ENCODE measurements at regions not wholly inside any gene's neighbourhood (a gene's known extent, or its start where the extent isn't known, plus 50 kb on each side); places are given as distances from the start of the nearest gene placed in this dataset.

DNA sequence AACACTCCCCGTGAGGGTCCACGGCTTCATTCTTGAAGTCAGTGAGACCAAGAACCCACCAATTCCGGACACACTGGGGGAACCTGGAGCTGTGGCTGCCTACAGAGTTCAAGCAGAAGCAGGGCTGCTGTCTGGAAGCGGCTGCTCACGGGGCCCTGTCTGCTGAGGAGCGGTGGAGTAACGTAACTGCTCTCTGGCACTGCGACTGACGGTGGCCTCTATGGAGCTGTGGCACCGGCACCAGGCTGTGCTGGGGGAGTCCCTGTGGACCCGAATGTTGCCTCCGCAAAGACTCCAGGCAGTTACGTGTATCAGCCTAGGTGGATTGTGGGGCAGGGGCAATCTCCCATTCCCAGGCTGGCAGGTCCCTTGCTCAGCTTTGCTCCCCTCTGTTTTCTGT, 703.3 kb upstream of the FRG1 start:
- H3K27ac ChIP-seq, result no peak overlapping the region
- peaks cover 0 to 9% (median 0%) of the 10 kb centered on the region in 4 donors for H3K9me3 ChIP-seq
- no peaks in the 10 kb centered on the region for H3K4me1 ChIP-seq
- H3K27me3 ChIP-seq, result no peaks in the 10 kb centered on the region
- 94% methylated on average over 13 of the region's 13 CpGs for WGBS, 2 donors
- H3K4me3 ChIP-seq, result no peak overlapping the region
- TF ChIP-seq EP300 (IDR thresholded peaks at IDR 0.05), result no peak
- no peak for TF ChIP-seq POLR2AphosphoS5 (IDR thresholded peaks at IDR 0.05)
- TF ChIP-seq POLR2A (IDR thresholded peaks at IDR 0.05), result no peak
- H3K36me3 ChIP-seq, result no peaks in the 10 kb centered on the region
- intact Hi-C loops (cut with DNase I), result no loop called here
- DNase-seq, result no peak

GRCh38 chr4:189255636-189256035, 685.0 kb upstream of the FRG1 start:
- no peak overlapping the region for H3K4me3 ChIP-seq
- H3K4me1 ChIP-seq, result no peaks in the 10 kb centered on the region
- TF ChIP-seq POLR2A (IDR thresholded peaks at IDR 0.05) (no peak), EP300 (IDR thresholded peaks at IDR 0.05) (no peak), POLR2AphosphoS5 (IDR thresholded peaks at IDR 0.05) (no peak)
- TF ChIP-seq, protein P1, sequence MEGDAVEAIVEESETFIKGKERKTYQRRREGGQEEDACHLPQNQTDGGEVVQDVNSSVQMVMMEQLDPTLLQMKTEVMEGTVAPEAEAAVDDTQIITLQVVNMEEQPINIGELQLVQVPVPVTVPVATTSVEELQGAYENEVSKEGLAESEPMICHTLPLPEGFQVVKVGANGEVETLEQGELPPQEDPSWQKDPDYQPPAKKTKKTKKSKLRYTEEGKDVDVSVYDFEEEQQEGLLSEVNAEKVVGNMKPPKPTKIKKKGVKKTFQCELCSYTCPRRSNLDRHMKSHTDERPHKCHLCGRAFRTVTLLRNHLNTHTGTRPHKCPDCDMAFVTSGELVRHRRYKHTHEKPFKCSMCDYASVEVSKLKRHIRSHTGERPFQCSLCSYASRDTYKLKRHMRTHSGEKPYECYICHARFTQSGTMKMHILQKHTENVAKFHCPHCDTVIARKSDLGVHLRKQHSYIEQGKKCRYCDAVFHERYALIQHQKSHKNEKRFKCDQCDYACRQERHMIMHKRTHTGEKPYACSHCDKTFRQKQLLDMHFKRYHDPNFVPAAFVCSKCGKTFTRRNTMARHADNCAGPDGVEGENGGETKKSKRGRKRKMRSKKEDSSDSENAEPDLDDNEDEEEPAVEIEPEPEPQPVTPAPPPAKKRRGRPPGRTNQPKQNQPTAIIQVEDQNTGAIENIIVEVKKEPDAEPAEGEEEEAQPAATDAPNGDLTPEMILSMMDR (IDR thresholded peaks at IDR 0.05), result no peak
- no peaks in the 10 kb centered on the region for H3K36me3 ChIP-seq
- no peak for DNase-seq
- WGBS, 2 donors, result 87 to 92% methylated on average over 2 of the region's 2 CpGs
- peaks cover 0 to 3% (median 0%) of the 10 kb centered on the region in 4 donors for H3K9me3 ChIP-seq
- intact Hi-C loops (cut with DNase I), result no loop called here
- no peak overlapping the region for H3K27ac ChIP-seq
- H3K27me3 ChIP-seq, result no peaks in the 10 kb centered on the region

DNA sequence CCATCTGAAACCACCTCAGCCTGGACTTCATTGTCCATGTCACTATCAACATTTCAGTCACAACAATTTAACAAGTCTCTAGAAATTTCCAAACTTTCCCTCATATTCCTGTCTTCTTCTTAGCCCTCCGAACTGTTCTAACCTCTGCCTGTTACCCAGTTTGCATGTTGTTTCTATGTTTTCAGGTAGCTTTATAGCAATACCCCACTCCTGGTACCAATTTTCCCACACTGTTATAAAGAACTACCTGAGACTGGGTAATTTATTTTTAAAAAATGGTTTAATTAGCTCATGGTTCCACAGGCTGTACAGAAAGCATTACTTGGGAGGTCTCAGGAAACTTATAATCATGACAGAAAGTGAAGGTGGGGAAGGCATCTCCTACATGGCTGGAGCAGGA, 679.2 kb upstream of the FRG1 start:
- 82 to 91% methylated on average over 1 of the region's 1 CpG for WGBS, 2 donors
- DNase-seq, result no peak
- H3K4me3 ChIP-seq, result no peak overlapping the region
- no peaks in the 10 kb centered on the region for H3K4me1 ChIP-seq
- no peaks in the 10 kb centered on the region for H3K27me3 ChIP-seq
- H3K36me3 ChIP-seq, result no peaks in the 10 kb centered on the region
- no peak for TF ChIP-seq POLR2AphosphoS5 (IDR thresholded peaks at IDR 0.05)
- TF ChIP-seq, protein P1 (IDR thresholded peaks at IDR 0.05), result no peak
- TF ChIP-seq EP300 (IDR thresholded peaks at IDR 0.05), result no peak
- no peak for TF ChIP-seq POLR2A (IDR thresholded peaks at IDR 0.05)
- no peak overlapping the region for H3K27ac ChIP-seq
- intact Hi-C loops (cut with DNase I), result no loop called here
- H3K9me3 ChIP-seq, result no peaks in the 10 kb centered on the region

DNA sequence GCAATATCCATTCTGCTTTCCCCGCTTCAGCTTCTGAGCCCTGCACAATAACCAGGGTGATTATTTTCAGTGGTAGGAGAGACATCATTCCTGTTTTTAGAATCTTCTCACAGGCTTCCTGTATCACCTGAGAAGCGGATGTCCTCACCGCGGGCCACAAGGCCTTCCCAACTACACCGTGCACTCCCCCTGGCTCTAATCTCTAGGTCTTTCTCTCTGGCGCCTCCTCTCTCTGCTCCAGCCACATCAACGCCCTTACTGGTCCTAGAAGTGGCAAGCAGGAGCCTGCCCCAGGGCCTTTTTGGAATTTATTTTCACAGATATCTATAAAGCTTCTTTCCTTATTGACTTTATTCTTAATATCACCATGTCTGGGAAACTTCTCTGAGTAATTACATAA, 675.2 kb upstream of the FRG1 start:
- Histone ChIP-seq H3K9me3 (no peaks in the 10 kb centered on the region), H3K4me1 (no peaks in the 10 kb centered on the region), H3K27ac (no peak overlapping the region), H3K4me3 (no peak overlapping the region), H3K36me3 (no peaks in the 10 kb centered on the region), H3K27me3 (no peaks in the 10 kb centered on the region)
- TF ChIP-seq POLR2A (IDR thresholded peaks at IDR 0.05) (no peak), POLR2AphosphoS5 (IDR thresholded peaks at IDR 0.05) (no peak), EP300 (IDR thresholded peaks at IDR 0.05) (no peak)
- TF ChIP-seq, protein P1 (IDR thresholded peaks at IDR 0.05), result no peak
- intact Hi-C loops (cut with DNase I), result no loop called here
- 83 to 88% methylated on average over 7 of the region's 7 CpGs for WGBS, 2 donors
- no peak for DNase-seq

- H3K9me3 ChIP-seq, result no peaks in the 10 kb centered on the region
- 77 to 85% methylated on average over 3 of the region's 3 CpGs for WGBS, 2 donors
- TF ChIP-seq POLR2A (IDR thresholded peaks at IDR 0.05), result no peak
- no peak for TF ChIP-seq POLR2AphosphoS5 (IDR thresholded peaks at IDR 0.05)
- TF ChIP-seq EP300 (IDR thresholded peaks at IDR 0.05), result no peak
- TF ChIP-seq, protein P1 (IDR thresholded peaks at IDR 0.05), result no peak
- no peaks in the 10 kb centered on the region for H3K36me3 ChIP-seq
- H3K4me1 ChIP-seq, result no peaks in the 10 kb centered on the region
- no peak overlapping the region for H3K4me3 ChIP-seq
- H3K27me3 ChIP-seq, result no peaks in the 10 kb centered on the region
- no peak overlapping the region for H3K27ac ChIP-seq
- intact Hi-C loops (cut with DNase I), result no loop called here
- no peak for DNase-seq
These were observed 673.2 kb upstream of the FRG1 start for GRCh38 chr4:189267312-189267965.
